ENCODE measurements at regions not wholly inside any gene's neighbourhood (a gene's known extent, or its start where the extent isn't known, plus 50 kb on each side); places are given as distances from the start of the nearest gene placed in this dataset.

GRCh38 chr14:65949711-65950516 lies 536.3 kb upstream of the CCDC196 start:
- Histone ChIP-seq H3K4me2 (no peak overlapping the region), H3K79me2 (replicated peaks; ENCODE audit: insufficient read depth) (no peaks in the 10 kb centered on the region), H3K36me3 (ENCODE audit: insufficient read depth) (no peaks in the 10 kb centered on the region), H3K9me2 (ENCODE audit: insufficient read depth) (peaks cover 8% of the 10 kb centered on the region; the same call in 1 of the 2 replicates), H3K4me3 (no peak overlapping the region), H3K4me1 (ENCODE audit: insufficient read depth) (no peaks in the 10 kb centered on the region), H4K20me1 (replicated peaks; ENCODE audit: insufficient read depth) (no peaks in the 10 kb centered on the region), H3K27me3 (ENCODE audit: insufficient read depth) (no peaks in the 10 kb centered on the region), H2AFZ (no peak overlapping the region), H3K27ac (ENCODE audit: low read depth) (no peak overlapping the region), H3F3A (replicated peaks; ENCODE audit: low read depth) (no peaks in the 10 kb centered on the region)
- TF ChIP-seq CREB1 (CRISPR knock-in tag; IDR thresholded peaks at IDR 0.05; ENCODE audit: low read depth) (no peak), EZH2 (IDR thresholded peaks at IDR 0.05; ENCODE audit: low read depth, unreplicated experiment) (no peak), CTCF (conservative IDR thresholded peaks at IDR 0.05; ENCODE audit: low read depth in 2 of 2) (no peak), NANOG (IDR thresholded peaks at IDR 0.05; ENCODE audit: borderline replicate concordance) (no peak), ZNF462 (CRISPR knock-in tag; IDR thresholded peaks at IDR 0.05) (no peak), POLR2AphosphoS5 (IDR thresholded peaks at IDR 0.05; ENCODE audit: low read depth) (no peak), STAT1 (IDR thresholded peaks at IDR 0.05; ENCODE audit: unreplicated experiment) (no peak), ZNF331 (CRISPR knock-in tag; IDR thresholded peaks at IDR 0.05; ENCODE audit: low read depth) (no peak)
- no peaks in the 10 kb centered on the region; the same call in 2 of the 3 replicates for H3K9me3 Mint-ChIP-seq
- H3K4me1 Mint-ChIP-seq = peaks cover 9% of the 10 kb centered on the region
- no peak overlapping the region for H3K4me3 Mint-ChIP-seq
- no peak overlapping the region for H3K27ac Mint-ChIP-seq
- H3K36me3 Mint-ChIP-seq (ENCODE audit: low read depth) = no peaks in the 10 kb centered on the region; the same call in 2 of the 3 replicates
- no peak for ATAC-seq
- no peak for DNase-seq (ENCODE audit: low spot score)
- H3K27me3 Mint-ChIP-seq (ENCODE audit: insufficient read depth, low read depth, poor library complexity) = peaks cover 8% of the 10 kb centered on the region
